Choroid plexus epithelial cell (primary cell): ENCODE measurements at regions not wholly inside any gene's neighbourhood (a gene's known extent, or its start where the extent isn't known, plus 50 kb on each side); places are given as distances from the start of the nearest gene placed in this dataset.

ENCODE experiments used
- DNase-seq: peaks from one replicate; pipeline ENCODE4 v3.0.0-alpha.2; 2010; ENCODE audit warnings: low read depth
- H3K4me3 ChIP-seq: 2 replicates; pipeline ENCODE4 v1.5.1; 2011; ENCODE audit warnings: low read depth, mild to moderate bottlenecking, control low read depth, low read length, moderate library complexity
- TF ChIP-seq, protein P1 (sequence below): conservative IDR thresholded peaks from 2 replicates; pipeline ENCODE4 v1.5.1; 2011; ENCODE audit warnings: low read depth, mild to moderate bottlenecking, control low read depth, inconsistent platforms, low read length, moderate library complexity

- H3K4me3 ChIP-seq: no peak overlapping the region
- TF ChIP-seq, protein P1, sequence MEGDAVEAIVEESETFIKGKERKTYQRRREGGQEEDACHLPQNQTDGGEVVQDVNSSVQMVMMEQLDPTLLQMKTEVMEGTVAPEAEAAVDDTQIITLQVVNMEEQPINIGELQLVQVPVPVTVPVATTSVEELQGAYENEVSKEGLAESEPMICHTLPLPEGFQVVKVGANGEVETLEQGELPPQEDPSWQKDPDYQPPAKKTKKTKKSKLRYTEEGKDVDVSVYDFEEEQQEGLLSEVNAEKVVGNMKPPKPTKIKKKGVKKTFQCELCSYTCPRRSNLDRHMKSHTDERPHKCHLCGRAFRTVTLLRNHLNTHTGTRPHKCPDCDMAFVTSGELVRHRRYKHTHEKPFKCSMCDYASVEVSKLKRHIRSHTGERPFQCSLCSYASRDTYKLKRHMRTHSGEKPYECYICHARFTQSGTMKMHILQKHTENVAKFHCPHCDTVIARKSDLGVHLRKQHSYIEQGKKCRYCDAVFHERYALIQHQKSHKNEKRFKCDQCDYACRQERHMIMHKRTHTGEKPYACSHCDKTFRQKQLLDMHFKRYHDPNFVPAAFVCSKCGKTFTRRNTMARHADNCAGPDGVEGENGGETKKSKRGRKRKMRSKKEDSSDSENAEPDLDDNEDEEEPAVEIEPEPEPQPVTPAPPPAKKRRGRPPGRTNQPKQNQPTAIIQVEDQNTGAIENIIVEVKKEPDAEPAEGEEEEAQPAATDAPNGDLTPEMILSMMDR: no peak
- DNase-seq: no peak
Observed at GRCh38 chr3:22360164-22360563, 609.2 kb upstream of the ZNF385D start.

DNA sequence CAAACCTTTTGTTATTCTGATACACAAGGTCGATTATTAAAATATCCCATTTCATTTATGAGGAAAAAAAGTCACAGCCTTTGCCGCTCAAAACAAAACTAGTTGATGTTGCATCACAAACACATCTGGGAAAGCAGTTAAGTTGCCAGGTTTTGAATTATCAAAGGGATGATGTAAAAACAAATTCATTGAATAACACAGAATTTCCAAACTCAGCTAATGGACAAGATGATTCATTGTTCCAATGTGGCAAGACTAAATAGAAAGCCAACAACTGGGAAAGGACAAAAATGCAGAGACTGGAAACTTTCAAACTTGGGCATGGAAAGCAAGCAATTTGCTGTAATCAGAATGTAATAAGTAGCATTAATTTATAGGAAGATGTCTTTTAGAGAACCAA lies 610.0 kb upstream of the ZNF385D start:
- TF ChIP-seq, protein P1: no peak
- DNase-seq: peak; percentile 72
- H3K4me3 ChIP-seq: no peak overlapping the region

DNA sequence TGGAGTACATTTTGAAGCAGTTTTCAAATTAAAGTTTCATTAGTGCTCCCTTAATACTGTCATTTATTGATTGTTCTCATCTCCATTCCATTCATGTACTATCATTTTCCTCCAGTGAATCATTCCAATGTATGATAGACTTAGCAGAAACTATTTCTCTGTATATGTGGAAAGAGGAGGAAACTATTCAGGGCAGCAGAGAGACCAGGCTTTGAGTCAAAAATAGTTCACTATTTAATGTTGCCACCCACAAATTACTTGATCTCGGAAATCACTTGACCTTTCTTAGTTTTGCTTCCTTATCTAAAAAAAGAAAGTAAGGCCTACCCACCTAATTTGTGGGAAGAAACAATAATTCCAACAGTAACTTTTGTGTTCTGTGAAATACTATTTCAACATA lies 610.5 kb upstream of the ZNF385D start:
- TF ChIP-seq, protein P1: no peak
- no peak overlapping the region for H3K4me3 ChIP-seq
- DNase-seq: peak; percentile 49

- H3K4me3 ChIP-seq: no peak overlapping the region
- TF ChIP-seq, protein P1: no peak
- no peak for DNase-seq
Observed at GRCh38 chr3:22364851-22365250, 613.8 kb upstream of the ZNF385D start.

- DNase-seq: no peak
- TF ChIP-seq, protein P1: no peak
- no peak overlapping the region for H3K4me3 ChIP-seq
Observed at GRCh38 chr3:22366781-22367180, 615.8 kb upstream of the ZNF385D start.

GRCh38 chr3:22371036-22371435 lies 620.0 kb upstream of the ZNF385D start:
- no peak for DNase-seq
- TF ChIP-seq, protein P1: no peak
- H3K4me3 ChIP-seq: no peak overlapping the region

GRCh38 chr3:22371607-22372291 lies 620.7 kb upstream of the ZNF385D start:
- peak overlapping the region; percentile 52 for H3K4me3 ChIP-seq
- TF ChIP-seq, protein P1: no peak
- no peak for DNase-seq
